NCI-H2081 treated with DMSO at 0.1 percent for 48 hours (cell line): ENCODE measurements at regions not wholly inside any gene's neighbourhood (a gene's known extent, or its start where the extent isn't known, plus 50 kb on each side); places are given as distances from the start of the nearest gene placed in this dataset.

Experiments
- DNase-seq: peaks from one replicate; lab custom pipeline; 2025; lab: John Stamatoyannopoulos, UW

DNA sequence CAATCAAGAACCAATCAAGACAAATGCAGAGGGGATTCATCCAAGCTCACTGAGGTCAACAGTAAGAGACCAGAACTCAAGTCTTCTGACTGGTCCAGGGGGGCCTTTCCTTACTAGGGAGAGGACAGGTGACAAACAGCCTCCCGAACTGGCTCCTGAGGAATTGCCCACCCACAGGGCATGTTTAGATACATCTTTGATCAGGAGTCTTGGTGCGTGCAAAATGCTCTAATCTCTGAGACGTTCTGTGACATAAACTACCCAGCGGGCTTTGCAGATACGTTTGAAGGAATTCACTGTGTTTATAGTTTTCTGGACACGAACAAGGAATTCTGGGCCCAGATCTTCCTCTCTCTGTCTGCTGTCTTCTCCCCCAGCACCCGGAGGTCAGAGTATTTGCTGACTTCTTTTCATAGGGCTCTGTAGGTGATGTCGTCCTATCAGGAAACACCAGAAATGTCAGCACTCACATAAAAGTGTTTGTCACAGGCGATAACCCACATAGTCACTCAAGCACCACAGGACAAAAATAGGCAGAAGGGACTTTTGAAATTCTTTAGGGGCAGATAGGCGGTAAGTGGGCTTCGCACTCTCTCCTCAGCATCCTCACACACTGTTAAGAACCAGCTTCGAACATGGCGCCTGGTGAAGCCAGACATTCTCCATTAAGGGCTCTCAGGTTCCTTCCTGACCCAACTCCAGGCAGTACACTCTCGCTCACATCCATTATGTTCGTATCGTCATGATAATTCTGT, 349.0 kb downstream of the CYRIA start:
- no peak for DNase-seq

DNA sequence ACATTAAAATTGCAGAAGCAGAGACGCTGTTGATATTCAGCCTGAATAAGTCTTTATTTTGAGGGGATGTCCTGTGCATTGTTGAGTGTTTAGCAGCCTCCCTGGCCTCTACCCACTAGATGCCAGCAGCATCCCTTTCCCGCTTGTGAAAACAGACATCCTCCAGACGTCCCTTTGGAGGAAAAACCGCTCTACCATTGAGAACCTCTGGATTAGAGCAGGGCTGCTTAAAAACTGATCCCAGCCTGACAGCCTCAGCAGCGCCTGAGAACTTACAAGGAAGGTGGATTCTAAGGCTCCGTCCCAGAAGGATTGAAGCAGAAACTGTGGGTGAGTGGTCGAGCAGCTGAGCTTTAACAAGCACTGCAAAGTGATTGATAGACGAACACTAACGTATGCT, 349.7 kb downstream of the CYRIA start:
- no peak for DNase-seq

DNA sequence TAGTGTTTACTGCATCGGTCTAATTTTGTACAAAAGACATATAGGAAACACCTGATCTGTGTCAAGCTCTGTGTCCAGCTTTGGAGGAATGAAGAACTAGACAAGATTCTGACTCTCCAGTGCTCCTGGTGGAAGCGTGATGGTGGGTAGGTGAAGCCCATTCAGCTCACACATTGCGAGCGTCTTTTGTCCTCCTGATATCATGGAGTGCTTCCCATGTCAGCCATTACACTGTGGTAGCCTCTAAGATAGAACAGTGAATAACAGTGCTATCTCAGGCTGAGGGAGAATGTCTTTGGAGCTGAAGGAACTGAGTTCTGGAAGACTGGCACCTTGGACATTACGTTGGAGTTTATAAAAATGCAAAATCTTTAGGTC, 350.2 kb downstream of the CYRIA start:
- no peak for DNase-seq

DNA sequence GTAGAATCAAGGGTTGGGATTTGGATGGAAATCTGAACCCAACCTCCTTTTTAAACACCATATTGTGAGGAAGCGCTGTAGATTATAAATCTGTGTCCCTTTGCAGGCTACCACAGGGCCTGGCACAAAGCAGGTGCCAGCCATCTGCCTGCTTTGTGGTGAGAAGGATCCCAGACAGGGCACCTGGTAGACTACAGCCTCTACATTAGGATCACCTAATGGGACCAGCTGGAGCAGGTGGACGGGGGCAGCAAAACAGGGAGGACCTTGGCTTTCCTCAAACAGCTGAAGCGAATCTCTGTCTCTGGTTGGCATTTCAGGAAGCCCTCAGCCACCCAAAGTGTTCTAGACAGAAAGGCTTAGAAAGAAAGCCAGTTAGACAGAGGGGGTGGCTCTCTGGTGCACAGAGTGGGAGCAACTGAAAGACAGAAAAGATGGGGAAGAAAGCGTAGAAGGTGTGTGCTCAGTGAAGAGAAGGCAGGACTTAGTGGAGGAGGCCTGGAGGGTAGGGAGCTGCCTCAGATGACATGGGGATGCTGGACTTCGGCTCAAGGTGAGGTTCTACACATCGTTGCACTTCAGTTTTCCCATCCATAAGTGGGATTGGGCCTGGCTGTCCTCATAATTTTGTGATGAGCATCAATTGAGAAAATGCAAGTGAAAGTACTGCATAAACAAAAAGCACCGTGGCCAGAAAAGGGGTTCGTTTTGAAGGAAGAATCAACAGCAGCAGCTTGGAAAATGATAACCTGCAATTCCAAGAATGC, 350.8 kb downstream of the CYRIA start:
- no peak for DNase-seq

DNA sequence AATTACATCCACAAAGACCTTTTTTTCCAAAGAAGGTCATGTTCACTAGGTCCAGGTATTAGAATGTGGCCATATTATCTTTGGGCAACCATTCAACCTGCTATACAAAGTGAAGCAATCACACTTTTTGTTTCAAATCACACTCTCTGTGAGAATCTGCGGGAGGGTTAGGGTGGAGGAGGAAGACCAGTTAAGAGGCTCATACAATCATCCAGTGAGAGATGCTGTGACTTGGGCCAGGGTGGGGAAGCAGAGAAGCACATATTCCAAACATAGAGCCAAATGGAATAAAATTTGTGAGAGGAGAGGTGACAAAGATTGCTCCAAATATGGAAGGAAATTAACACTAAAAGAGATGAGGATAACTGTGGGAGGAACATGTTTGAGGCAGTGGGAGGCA, 351.6 kb downstream of the CYRIA start:
- DNase-seq, result no peak

DNA sequence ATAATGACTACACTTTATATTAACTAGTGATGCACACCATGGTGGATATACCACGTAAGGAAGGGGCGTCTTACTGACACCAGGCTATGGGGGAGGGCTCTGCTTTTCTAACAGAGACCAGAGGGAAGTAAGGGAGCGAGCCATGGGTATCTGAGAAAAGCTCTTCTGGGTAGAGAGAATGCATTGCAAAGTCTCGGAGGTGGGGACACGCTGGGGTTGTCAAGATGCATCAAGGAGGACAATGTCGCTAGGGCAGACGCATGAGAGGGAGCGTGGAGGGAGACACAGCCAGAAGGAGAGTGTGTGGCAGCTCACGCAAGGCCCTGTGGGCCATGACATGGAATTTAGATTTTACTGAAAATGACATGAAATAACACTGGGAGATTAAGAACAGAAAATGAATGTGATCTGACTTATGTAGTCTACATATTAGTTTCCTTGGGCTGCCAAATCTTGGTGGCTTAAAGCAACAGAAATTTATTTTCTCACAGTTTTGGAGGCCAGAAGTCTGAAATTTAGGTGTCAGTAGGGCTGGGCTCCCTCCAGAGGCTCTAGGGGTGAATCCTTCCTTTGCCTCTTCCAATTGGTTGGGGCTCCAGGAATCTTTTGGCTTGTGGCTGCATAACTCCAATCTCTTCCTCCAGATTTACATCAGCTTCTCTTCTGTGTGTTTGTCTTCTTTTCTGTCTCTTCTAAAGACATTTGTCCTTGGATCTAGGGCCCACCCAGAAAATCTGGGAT, 352.2 kb downstream of the CYRIA start:
- DNase-seq, result no peak

DNA sequence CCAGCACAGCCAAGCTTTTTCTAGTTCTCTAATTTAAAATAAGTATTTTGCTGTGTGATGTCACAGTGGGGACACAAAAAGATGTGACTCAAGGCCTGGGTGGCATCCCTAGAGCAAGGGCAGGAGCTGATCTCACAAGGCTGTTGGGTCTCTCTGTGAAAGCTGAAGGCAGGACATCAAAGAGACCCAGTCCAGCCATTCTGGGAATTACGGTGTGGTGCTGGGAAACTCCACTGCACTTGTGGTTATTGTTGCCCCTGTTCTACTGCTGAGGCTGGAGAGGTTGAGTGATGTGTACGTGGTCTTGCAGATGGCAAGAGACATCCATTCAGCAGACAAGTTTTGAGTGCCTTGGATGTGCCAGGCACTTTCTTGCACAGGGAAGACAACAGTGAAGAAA, 352.9 kb downstream of the CYRIA start:
- DNase-seq, result no peak

DNA sequence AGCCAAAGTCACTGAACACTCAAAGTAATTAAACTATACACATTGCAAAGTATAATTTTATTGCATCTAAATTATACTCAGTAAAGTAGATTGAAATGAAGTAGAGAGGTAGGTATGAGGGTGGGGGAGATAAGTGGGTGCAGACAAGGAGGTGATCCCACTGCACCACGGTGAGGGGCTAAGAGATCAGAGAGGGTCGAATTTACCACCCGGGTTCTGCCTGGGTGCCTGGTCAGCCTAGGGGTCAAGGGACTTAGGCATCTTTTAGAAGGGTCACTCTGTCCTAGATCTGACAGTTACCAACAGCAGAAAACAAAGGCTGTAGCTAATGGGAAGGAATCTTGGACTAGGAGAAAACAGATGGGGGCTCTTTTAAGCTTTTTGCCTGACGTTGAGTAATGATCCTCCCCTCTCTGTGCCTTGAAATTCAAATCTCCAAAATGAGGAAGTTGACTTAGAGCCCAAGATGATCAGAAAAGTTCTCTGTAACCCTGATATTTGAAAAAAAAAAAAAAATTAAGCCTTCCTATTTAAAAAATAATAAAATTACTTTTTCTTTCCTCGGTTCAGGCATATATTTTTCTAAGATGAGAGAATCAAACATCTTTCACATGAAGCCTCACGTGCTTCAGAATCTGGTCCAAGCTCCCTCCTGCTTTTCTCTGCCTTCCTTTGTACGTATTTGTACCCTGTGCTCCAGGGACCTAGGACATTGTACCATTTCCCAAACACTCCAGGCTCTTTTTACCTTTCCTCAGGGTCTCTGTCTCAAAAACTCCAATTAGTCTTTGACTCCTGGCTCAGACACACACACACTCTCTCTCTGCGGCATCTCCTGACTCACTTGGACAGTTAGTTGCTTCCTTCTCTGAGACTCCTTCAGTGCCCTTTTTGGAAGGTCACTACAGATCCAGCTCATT, 353.9 kb downstream of the CYRIA start:
- no peak for DNase-seq

DNA sequence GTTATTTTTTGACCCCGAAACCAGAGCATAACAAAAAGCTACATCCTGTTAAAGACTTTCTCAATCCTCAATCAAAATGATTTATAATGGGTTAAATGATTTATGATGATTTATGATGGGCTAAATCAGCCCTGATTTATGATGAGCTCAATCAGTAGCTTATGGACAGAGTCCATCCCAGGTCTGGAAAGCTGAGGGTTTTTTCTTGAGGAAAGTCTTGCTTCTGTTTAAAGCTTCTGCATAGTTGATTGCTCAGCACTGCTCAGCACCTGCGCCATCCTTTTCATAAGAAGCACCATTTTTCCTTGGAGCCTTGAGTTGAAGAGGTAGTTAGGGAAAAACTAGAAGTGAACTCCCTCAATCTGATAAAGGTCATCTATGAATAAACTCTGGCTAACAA, 356.8 kb downstream of the CYRIA start:
- DNase-seq, result no peak

DNA sequence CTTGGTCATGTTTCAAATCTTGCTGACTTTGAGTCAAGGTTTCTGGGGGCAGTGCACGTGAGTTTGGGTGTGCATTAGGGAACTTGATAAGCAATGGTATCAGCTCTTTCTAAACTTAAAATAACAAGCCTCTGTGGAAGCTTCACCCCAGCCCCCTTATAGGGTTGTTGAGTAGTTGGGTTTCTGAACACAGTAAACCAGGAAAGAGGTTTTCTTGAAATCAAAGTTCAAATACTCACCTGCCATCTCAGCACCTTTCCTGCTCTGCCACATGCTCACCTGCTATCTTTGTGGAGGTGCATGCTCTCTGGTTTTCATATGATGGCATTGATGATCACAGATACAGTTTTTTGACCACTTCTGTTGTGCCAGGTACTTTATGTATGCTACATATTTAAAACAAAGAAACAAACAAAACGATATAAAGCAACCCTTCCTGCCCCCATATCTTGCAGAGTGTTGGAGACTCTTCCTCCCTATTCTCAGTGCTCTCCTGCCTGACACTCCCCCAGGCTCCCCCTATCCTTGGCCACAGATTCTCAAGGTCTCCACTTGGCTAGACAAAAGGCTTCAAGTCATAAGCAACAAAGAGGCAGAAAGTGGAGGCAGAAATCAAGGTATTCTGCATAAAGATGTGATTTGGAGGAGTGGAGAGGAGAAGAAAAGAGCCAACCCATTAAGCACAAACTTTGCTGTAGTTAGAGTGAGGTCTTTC, 360.6 kb downstream of the CYRIA start:
- DNase-seq, result no peak

DNA sequence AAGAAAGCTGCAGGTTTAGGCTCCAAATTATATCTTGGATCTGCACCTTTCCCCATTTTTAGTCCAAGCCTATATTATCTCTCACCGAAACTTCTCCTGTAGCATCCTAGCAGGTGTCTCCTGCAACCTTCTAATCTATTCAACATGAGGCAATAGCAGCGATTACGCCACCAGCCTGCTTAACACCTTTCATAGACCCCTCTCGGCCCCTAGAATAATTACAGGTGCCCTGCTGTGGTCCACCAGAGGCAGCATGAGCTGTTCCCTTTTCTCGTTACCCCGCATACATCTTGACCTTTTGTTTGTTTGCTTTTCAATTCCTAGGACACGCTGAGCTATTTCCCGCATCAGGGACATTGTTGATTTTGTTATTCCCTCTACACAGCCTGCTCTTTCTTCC, 361.9 kb downstream of the CYRIA start:
- no peak for DNase-seq

DNA sequence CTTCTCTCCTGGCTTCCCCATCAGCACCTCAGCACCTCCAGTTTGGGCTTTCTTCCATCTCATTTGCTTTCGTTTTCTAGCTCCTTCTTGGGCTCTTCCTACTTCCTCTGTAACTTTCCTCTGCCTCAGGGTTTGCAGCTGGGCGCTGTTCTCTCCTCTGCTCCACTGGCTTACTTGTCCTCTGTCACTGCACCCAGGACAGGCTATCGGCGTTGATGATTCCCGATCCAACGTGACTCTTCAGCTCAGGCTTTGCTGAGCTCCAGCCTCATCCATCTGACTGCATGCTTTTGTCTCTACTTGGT, 362.4 kb downstream of the CYRIA start:
- no peak for DNase-seq

DNA sequence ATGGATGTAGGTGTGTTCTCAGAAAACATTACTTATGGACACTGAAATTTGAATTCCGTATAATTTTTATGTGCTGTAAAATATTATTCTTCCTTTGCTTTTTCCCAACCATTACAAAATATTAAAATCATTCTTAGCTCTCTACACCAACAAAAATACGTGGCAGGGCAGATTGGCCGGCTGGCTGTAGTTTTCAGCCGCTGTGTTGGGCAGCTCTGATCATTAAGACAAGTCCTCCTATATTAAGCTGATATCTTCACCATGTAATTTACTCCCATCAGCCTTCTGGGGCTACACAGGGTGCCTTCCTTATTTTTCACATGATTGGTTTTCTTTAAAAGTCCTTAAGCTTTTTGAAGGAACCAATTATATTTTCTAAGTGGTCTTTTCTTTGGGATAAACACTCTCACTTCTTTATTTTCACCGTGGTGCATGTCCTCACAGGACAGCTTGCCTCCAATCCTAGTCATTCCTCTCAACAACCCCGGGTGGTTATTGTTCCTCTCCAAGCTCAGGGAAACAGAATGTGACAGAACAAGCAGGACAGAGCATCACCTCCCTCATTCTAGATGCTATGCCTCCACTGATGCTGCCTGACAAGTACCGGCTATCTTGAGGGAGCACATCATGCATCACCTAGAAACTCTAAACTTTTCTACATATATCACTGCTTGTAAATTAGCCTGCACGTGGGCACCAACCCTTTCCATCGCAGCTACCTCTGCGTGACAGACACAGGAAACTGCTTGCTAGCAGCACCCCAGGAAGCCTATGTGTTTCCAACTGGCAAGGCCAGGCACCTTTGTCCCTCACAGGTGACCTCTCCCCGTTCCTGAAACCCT, 362.3 kb downstream of the MYCN start:
- no peak for DNase-seq

DNA sequence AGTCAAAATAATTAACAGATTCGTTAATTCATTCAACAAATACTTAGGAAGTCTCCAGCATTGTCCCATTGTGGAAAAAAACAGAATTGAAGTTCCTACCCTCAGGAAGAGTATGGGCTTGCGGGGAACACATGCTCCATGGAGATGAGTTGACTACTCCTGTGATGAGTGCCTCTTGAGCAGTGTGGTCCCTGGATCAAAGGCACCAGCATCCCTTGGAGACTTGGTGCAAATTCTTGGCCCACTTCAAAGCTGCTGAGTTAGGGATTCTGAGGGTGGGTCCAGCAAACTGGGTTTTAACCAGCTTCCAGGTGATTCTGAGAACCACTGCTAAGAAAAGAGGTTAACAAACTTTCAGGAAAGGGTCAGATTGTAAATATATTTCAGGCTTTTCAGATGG, 361.6 kb downstream of the MYCN start:
- no peak for DNase-seq

DNA sequence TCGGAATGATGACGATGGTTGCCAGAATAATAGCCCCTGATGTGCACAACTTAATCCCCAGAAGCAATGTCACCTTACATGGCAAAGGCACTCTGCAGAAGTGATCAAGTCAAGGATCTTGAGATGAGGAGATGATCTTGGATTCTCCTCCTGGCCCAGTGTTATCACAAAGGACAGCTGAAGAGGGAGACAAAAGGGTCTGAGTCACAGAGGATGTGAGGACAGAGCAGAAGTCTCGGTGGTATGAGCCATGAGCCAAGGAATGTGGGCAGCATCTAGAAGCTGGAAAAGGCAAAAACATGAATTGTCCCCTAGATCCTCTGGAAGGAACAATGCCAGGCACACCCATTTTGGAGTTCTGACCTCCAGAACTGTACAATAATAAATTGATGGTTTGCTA, 358.5 kb downstream of the MYCN start:
- no peak for DNase-seq

DNA sequence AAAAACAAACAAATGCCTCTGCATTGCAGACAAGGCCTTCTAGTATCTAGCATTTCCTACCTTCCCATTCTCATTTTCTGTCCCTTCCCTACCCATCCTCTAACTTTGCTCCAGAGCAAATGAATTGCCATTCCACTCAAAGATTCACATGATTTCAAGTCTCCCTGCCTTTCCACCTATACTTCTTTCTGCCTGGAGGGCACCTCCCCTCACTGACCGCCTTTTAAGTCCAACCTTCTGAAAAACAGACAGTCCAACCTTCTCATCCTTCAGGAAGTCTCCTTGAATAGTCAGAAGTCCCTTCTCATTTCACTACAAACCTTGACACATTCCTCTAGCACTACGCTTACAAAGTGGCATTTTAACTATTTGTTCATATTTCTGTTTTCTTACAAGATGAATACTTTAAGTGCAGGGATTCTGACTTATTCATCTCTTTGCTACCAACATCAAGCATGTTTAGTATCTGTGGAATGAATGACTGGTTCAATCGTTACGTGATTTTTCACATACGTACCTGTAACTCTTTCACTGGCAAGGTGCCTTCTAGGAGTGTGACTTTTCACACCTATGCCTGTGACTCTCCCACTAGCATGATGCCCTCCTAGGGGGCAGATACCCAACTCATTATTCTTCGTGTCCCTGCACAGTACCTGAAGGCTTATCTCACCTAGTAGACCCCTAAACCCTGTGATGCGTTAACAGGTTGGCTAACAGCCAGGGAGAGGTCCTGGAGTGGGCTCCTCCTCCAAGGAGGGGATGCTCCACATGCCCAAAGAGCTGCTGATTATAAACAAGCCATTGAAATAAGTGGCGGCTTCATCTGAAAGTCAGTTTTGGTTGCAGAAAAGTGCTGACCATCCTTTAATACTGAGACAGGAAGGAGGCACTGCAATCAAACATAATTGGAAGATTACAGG, 356.2 kb downstream of the MYCN start:
- DNase-seq, result no peak

DNA sequence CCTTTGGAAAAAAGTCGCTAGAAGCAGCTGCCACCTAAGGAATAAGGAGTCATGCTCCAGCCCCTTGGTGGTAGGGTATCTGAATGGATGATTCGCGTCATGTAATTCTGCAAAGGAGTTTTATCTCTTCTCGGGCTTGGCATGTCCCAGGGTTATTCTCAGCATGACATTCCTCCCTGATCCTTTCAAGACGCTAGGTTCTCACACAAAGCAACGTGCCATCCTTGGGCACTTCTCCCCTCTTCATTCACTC, 355.6 kb downstream of the MYCN start:
- DNase-seq, result no peak

DNA sequence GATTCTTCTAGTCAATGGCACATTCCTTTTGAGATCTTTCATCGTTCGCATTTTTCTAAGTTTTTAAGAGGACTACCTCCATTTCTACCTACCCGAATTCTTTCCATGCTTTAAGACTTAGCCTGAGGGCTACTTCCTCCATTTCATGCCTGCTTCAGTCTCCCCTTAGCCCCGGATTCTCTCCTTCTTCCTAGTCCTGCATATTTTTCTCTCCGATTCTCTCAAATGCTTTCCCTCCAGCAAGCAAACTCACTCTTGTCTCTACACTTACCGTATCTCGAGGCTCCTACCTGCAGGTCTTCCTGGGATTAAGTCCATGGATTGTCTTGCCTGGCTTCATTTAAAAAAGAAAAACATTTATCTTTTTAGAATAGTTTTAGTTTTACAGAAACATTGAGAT, 354.4 kb downstream of the MYCN start:
- no peak for DNase-seq

DNA sequence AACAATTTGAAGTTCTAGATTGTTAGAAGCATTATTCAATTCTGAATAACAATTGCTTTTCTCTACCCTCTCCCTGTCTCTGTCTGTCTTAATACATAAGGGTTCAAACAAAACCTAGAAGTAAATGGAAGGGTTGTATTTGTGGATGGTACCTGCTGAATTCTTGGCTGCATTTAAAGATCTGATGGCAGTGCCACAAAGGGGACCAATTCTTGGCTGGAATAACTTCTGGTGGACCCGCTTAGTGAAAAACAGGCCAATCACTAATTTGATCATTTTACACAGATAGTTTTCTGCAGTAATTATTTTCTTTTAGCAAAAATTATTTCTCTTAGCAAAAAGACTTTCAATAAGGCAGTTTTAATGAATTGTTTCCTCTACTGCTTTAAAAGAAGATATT, 353.5 kb downstream of the MYCN start:
- no peak for DNase-seq

DNA sequence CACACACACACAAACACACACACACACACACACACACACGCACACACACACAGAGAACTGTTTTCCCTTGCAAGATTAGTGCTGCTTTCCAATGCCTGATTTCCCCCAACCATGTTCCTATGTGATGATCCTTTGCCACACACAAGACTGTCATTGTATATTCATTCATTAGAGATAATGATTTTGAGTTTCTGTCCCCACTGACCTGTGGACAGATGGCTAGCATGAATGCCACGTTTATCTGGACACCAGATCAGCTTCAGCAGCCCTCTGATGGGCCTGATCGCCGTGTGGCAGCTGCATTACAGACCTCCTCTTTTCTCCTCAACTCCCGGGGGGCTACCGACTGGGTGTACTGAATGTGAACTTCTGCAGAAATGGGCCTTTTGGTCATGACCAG, 353.0 kb downstream of the MYCN start:
- no peak for DNase-seq
